WI38 (cell line): ENCODE measurements at regions not wholly inside any gene's neighbourhood (a gene's known extent, or its start where the extent isn't known, plus 50 kb on each side); places are given as distances from the start of the nearest gene placed in this dataset.
A peak's percentile ranks its signal among the peaks of the same experiment; 100 is the strongest.

Source experiments
- H3K4me3 ChIP-seq: 2 replicates; pipeline ENCODE4 v1.5.1; 2011; ENCODE audit warnings: low read depth, mild to moderate bottlenecking, control low read depth, low read length
- CTCF ChIP-seq: IDR thresholded peaks from 2 replicates; pipeline ENCODE4 v1.5.1; 2012; ENCODE audit warnings: low read depth, mild to moderate bottlenecking, control low read depth, low read length

DNA sequence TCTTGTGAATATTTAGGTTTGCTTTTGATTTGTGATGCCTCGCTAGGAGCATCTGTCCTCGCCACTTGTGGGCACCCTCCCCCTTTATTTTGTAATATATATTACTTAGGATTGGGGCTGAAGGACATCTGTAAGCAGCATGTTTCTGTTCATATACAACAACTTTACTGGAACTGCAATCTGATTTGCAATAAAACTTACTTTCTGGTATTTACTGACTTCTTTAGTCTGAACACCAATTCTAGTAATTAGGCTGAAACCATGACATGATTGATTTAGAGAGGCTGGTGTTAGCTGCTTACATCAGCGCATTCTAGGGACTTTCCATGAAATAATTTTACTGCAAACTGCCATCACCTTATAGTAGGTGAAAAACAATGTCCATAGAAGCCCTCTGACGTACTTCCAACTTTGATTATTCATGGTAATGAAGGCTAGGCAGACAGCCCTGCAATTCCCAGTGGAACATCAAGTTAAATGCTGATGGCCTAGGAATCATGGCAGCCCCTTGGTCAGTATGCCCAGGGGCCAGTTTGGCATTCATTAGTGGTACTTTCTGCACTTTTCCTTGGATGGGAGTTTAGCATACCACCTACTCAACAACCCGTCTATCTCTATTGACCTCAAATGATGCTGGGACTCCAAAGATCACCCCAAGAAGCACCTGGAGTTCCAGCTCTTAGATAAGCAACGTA, 132.9 kb upstream of the MCHR2 start:
- no peak for TF ChIP-seq CTCF
- no peak overlapping the region for H3K4me3 ChIP-seq

DNA sequence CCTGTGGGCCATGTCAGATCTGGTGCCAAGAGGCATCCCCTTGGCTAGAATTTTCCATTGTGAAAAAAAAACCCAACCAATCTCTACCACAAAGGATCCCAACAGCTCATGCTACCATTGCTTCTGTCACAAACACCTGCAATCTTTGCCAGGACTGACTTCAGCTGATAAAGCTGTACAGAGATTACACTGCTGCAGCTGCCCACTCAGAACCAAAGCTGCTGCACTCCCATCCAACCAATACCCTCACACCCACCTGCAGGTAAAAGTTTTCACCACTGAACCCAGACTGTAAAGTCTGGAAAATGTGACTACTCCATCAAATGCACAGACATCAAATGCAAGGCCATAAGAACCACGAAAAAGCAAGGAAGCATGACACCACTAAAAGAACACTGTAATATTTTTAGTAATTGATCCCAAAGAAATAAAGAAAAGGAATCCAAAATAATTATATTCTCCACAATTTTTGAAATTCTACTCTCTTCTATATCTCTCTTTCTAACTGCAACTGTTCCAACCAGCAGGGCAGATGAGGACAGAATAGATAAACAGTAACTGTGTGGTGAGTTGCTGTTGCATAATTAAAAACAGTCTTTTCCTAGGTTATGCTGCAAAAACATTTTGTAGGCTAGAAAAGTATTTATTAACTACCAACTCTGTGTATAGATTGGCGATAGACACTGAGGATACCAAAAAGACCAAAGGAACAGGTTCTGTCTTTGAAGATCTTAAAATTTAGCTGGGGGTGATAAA, 128.0 kb upstream of the MCHR2 start:
- no peak for TF ChIP-seq CTCF
- H3K4me3 ChIP-seq: no peak overlapping the region

DNA sequence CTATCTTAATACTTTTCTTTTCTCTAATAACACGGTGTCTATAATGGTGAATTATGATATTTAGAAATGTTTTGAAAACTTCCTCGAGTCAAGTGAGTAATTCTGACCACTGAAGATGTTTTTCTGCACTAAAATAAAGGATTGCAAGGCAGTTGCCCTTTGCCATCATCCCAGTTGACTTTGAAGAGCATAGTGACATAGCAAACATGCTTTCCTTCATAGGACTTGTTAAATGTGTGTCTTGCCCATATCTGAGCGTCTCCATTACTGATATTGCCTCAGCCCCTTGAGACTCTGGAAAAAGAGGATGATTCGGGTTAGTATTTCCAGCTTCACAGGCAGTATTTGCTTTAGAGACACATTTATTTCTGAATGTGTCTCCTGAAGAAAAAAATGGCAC, 125.2 kb upstream of the MCHR2 start:
- no peak for TF ChIP-seq CTCF
- H3K4me3 ChIP-seq: no peak overlapping the region

DNA sequence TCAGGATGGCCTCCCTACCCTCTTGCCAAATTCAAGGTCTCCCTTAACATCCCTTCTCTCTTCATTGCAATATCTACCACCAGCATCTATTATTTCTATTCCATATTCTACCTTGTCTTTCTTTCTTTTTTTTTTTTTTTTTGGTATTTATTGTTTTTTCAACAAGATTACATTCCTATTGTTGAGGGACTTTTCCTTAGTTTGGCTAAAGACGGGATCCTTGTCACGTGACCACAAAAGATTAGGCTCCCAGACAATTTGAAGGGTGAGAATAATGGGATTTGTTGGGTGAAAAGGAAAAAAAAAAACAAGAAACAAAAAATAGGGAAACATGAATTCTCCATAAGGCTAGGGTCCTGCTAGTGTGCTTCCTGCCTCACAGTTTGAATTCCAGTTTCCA, 124.3 kb upstream of the MCHR2 start:
- H3K4me3 ChIP-seq: no peak overlapping the region
- no peak for TF ChIP-seq CTCF

DNA sequence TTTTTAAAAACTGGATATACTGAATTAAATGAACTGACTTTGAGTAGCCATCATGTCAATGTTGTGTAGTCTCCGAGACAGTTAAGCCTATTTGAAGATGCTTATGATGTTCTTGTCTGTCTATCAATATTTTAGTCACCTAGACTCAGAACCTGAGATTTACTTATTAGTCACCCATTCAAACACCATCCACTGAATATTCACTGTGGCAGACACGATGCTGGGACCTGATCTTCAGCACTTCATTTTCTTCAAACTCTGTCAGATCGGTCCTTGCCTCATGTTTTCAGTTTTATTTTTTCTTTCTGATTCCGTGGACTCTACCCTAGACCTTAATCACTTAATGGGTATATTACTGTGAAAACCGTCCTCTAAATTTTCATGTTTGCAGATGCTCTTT, 123.7 kb upstream of the MCHR2 start:
- TF ChIP-seq CTCF: no peak
- H3K4me3 ChIP-seq: no peak overlapping the region

DNA sequence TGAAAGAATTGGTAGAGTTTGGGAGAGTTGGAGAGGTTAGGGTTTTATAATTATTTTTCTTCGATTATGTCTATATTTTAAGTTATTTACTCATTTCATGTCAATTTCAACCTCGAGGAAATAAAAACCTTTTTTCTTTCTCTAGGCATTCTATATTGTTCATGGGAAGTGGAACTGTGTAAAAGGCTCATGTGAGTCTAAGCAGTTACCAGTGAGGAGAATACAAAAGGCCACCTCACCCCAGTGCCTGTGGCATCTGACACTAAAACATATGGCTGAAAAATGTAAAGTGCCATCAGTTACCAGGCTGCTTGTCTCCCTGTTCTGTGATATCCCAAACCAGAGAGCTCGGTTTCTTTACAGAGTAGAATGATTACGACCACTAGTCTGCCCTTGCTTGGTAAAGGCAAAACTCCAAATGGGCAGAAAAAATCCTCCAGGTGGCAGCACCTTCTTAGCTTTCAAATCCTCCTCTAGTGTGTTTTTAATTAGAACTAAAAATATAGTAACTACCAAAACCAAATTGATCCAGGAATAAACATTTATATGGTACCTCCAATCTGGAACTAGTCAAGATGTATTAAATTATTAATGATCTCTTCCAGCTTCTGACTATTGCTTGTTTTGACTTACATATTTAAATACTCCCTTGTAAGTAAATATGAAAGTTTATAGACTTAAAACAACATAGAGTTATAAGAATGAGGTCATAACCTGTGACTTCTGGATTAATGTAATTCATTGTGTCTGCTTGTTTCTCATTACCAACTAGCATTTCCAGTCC, 122.6 kb upstream of the MCHR2 start:
- no peak overlapping the region for H3K4me3 ChIP-seq
- TF ChIP-seq CTCF: peak; percentile 50
